Astrocyte (in vitro differentiated cells and primary cell): ENCODE measurements at regions not wholly inside any gene's neighbourhood (a gene's known extent, or its start where the extent isn't known, plus 50 kb on each side); places are given as distances from the start of the nearest gene placed in this dataset.
"Not testable (repeated sequence)": the region's sequence is repeated elsewhere in the genome, so short reads cannot be mapped to it uniquely, and the experiment has no call there.

ENCODE experiments used
- DNase-seq: peaks from one replicate; pipeline ENCODE4 v3.0.0-alpha.2; 2010; ENCODE audit warnings: low read depth
- FAIRE-seq: peaks from 2 replicates; lab custom pipeline; 2011; peaks lifted over from hg19 to GRCh38; lab: Jason Lieb, UNC
- H2AFZ ChIP-seq: 2 replicates; pipeline ENCODE4 v1.6.0; 2012; ENCODE audit warnings: low read depth, low read length, inconsistent platforms
- H3K27ac ChIP-seq: 2 replicates; pipeline ENCODE4 v1.5.1; 2011; ENCODE audit warnings: low read depth, low read length, inconsistent platforms
- H3K27me3 ChIP-seq: 2 replicates; pipeline ENCODE4 v1.6.0; 2011; ENCODE audit warnings: low read length, inconsistent platforms; ENCODE audit not compliant: insufficient read depth
- H3K36me3 ChIP-seq: 2 replicates; pipeline ENCODE4 v1.5.1; 2011; ENCODE audit warnings: low read length, inconsistent platforms; ENCODE audit not compliant: insufficient read depth
- H3K4me1 ChIP-seq: 2 replicates; pipeline ENCODE4 v1.5.1; 2011; ENCODE audit warnings: low read length, inconsistent platforms; ENCODE audit not compliant: insufficient read depth
- H3K4me2 ChIP-seq: 2 replicates; pipeline ENCODE4 v1.6.0; 2012; ENCODE audit warnings: low read length, inconsistent platforms
- H3K4me3 ChIP-seq: 2 replicates; pipeline ENCODE4 v1.5.1; 2011; ENCODE audit warnings: low read depth, mild to moderate bottlenecking, low read length, inconsistent platforms; ENCODE audit not compliant: insufficient read depth
- H3K79me2 ChIP-seq: 2 replicates; pipeline ENCODE4 v1.6.0; 2012; ENCODE audit warnings: mild to moderate bottlenecking, low read length, inconsistent platforms; ENCODE audit not compliant: insufficient read depth
- H3K9ac ChIP-seq: 2 replicates; pipeline ENCODE4 v1.6.0; 2012; ENCODE audit warnings: mild to moderate bottlenecking, low read length, inconsistent platforms
- H3K9me3 ChIP-seq: 2 replicates; pipeline ENCODE4 v1.5.1; 2012; ENCODE audit warnings: low read depth, mild to moderate bottlenecking, low read length, inconsistent platforms; ENCODE audit not compliant: insufficient read depth
- H4K20me1 ChIP-seq: 2 replicates; pipeline ENCODE4 v1.6.0; 2012; ENCODE audit warnings: low read length, inconsistent platforms; ENCODE audit not compliant: insufficient read depth
- H3K27ac Mint-ChIP-seq: one replicate; pipeline ENCODE4 v1.8.0; 2021; ENCODE audit warnings: mild to moderate bottlenecking, mixed read lengths; ENCODE audit not compliant: unreplicated experiment
- H3K27me3 Mint-ChIP-seq: one replicate; pipeline ENCODE4 v1.8.0; 2021; ENCODE audit warnings: low read depth, mixed read lengths; ENCODE audit not compliant: unreplicated experiment
- H3K36me3 Mint-ChIP-seq: one replicate; pipeline ENCODE4 v1.8.0; 2021; ENCODE audit warnings: low read depth, mixed read lengths; ENCODE audit not compliant: unreplicated experiment
- H3K4me1 Mint-ChIP-seq: one replicate; pipeline ENCODE4 v1.8.0; 2021; ENCODE audit warnings: low read depth, mixed read lengths; ENCODE audit not compliant: unreplicated experiment
- H3K4me3 Mint-ChIP-seq: one replicate; pipeline ENCODE4 v1.8.0; 2021; ENCODE audit warnings: mild to moderate bottlenecking, moderate library complexity, mixed read lengths; ENCODE audit not compliant: unreplicated experiment
- H3K9me3 Mint-ChIP-seq: one replicate; pipeline ENCODE4 v1.8.0; 2021; ENCODE audit warnings: mild to moderate bottlenecking, mixed read lengths; ENCODE audit not compliant: unreplicated experiment

DNA sequence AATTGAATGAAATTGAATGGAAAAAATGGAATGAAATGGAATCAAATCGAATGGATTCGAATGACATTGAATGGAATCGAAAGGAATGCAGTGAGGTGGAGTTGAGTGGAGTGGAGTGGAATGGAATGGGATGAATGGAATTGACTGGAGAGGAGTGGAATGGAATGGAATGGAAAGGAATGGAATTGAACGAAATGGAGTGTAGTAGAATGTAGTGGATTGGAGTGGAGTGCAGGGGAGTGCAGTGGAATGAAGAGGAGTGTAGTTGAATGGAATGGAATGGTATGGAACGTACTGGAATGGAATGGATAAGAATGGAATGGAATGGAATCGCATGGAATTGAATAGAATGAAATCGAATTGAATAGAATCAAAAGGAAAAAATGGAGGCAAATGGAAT, 1047.3 kb downstream of the CDY1 start:
- not testable (repeated sequence) for H3K27me3 Mint-ChIP-seq, H3K4me1 ChIP-seq, H3K79me2 ChIP-seq, H3K4me3 Mint-ChIP-seq, H3K4me1 Mint-ChIP-seq, H3K27ac Mint-ChIP-seq, H3K27me3 ChIP-seq, H2AFZ ChIP-seq, H3K9ac ChIP-seq, DNase-seq, H3K36me3 ChIP-seq, H3K4me3 ChIP-seq, H4K20me1 ChIP-seq, FAIRE-seq, H3K36me3 Mint-ChIP-seq, H3K27ac ChIP-seq, H3K4me2 ChIP-seq
- peaks cover 19% of the 10 kb centered on the region for H3K9me3 ChIP-seq
- peaks cover 42% of the 10 kb centered on the region for H3K9me3 Mint-ChIP-seq

DNA sequence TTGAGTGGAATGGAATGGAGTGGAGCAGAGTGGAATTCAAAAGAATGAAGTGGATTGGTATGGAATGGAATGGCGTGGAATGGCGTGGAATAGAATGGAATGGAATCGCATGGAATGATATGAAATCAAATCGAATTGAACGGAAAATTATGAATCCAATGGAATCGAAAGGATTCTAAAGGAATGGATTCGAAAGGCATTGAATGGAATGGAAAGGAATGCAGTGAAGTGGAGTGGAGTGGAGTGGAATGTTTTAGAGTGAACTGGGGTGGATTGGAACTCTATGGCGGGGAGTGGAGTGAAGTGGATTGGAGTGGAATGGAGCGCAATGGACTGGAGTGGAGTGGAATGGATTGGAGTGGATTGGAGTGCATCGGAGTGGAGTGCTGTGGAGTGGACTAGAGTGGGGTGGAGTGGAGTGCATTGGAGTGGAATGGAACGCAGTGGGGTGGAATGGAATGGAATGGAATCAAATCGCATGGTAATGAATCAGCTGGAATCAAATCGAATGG, 1048.5 kb downstream of the CDY1 start:
- not testable (repeated sequence) for FAIRE-seq, H3K4me1 Mint-ChIP-seq, H3K4me2 ChIP-seq, H3K27ac Mint-ChIP-seq, H3K4me3 ChIP-seq, H2AFZ ChIP-seq, H3K36me3 Mint-ChIP-seq, H3K27me3 ChIP-seq, DNase-seq, H3K27me3 Mint-ChIP-seq, H3K79me2 ChIP-seq, H3K4me3 Mint-ChIP-seq, H3K4me1 ChIP-seq, H3K36me3 ChIP-seq, H3K27ac ChIP-seq, H4K20me1 ChIP-seq, H3K9ac ChIP-seq
- H3K9me3 ChIP-seq, result peaks cover 19% of the 10 kb centered on the region
- peaks cover 30% of the 10 kb centered on the region for H3K9me3 Mint-ChIP-seq

DNA sequence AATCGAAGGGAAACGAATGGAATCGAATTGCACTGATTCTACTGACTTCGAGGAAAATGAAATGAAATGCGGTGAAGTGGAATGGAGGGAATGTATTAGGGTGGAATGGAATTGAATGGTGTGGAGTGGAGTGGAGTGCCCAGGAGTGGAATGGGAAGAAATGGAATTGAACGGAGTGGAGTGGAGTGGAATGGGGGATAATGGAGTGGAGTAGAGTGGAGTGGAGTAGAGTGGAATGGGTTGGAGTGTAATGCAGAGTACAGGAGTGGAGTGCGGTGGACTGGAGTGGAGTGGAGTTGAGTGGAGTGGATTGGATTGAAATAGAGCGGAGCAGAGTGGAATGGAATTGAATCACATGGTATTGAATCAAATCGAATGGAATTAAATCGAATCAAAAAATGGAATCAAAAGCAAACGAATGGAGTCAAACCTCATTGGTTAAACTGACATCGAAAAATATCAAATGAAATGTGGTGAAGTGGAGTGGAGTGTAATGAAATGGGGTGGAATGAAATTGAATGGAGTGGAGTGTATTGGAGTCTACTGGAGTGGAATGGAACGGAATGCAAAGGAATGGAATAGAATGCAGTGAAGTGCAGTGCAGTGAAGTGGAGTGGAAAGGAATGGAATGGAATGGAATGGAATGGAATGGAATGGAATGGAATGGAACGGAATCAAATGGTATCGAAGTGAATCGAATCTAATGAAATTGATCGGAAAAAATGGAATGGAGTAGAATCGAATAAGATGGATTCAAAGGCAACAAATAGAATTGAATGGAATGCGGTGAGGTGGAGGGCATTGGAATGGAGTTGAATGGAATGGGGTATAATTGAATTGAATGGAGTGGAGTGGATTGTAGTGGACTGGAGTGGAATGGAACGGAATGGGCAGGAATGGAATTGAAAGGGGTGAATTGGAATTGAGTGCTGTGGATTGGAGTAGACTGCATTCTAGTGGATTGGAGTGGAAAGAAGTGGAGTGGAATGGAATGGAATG, 1049.3 kb downstream of the CDY1 start:
- H3K4me1 Mint-ChIP-seq, H3K36me3 Mint-ChIP-seq, H3K4me3 ChIP-seq, H3K4me2 ChIP-seq, H3K4me3 Mint-ChIP-seq, H2AFZ ChIP-seq, H3K4me1 ChIP-seq, H3K36me3 ChIP-seq, H3K9ac ChIP-seq, H3K27me3 Mint-ChIP-seq, FAIRE-seq, H3K27me3 ChIP-seq, DNase-seq, H3K27ac ChIP-seq, H3K27ac Mint-ChIP-seq, H4K20me1 ChIP-seq, H3K79me2 ChIP-seq: not testable (repeated sequence)
- H3K9me3 ChIP-seq, result peaks cover 19% of the 10 kb centered on the region
- peaks cover 28% of the 10 kb centered on the region for H3K9me3 Mint-ChIP-seq
